ENCODE measurements at regions not wholly inside any gene's neighbourhood (a gene's known extent, or its start where the extent isn't known, plus 50 kb on each side); places are given as distances from the start of the nearest gene placed in this dataset.

DNA sequence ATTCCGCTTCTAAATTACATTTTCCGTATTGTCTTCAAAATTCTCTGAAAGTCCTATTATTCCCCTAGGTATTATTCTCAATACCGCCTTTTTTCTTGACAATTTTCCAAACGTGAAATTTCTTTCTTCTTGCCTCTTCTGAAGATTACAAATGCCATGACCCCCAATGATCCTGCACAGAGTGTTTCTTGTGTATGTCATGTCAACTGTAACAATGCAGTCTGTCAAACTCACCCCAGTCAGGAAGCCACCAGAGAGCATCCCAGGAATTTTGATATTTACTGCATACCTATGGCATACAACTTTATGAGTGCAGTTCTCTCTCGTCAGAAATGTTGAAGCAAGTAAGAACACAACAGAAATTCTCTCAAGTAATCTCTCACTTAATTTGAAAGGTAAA, 847.3 kb upstream of the CDH8 start:
- Histone ChIP-seq H3K36me3 (ENCODE audit: insufficient read depth, low read length) (no peaks in the 10 kb centered on the region), H3K4me3 (no peak overlapping the region), H3K9ac (ENCODE audit: insufficient read length) (no peak overlapping the region), H3K27ac (no peak overlapping the region), H3K9me3 (ENCODE audit: low read depth, low read length) (no peaks in the 10 kb centered on the region)
- DNase-seq (ENCODE audit: low read depth, low spot score): no peak
- TF ChIP-seq EZH2 (IDR thresholded peaks at IDR 0.05) (no peak), FOXP2 (optimal IDR thresholded peaks at IDR 0.05; ENCODE audit: control extremely low read depth, extremely low read length, insufficient read depth) (no peak), POLR2AphosphoS5 (IDR thresholded peaks at IDR 0.05; ENCODE audit: borderline replicate concordance, low read depth, low read length) (no peak)

DNA sequence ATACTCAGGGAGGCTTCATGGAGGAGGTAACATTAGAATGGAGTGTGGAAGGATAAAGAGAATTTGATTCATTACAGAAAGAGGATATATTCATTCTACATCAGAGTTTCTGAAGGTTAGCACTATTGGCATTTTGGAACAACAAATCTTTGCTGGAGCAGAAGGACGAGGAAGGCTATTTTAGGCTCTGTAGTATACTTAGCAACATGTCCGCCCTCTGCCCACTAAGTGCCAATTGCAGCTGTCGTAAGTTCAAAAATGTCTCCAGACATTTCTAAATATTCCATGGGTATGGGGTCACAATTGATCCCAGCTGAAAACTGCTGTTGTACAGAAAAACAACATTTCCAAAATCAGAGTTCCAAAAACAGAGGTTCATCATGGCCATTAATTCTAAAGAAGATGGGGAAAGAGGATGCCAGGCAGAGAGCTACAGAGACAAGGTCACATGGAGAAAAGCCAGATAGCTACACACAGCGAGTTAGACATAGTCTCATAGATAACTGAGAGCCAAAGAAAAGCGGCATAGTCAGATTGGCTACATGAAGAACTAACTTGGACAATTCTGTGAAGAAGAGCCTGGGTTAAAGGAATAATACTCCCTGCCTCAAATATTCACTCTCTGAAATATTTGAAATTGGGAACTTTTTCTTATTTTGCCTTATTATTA, 846.4 kb upstream of the CDH8 start:
- no peaks in the 10 kb centered on the region for H3K9me3 ChIP-seq (ENCODE audit: low read depth, low read length)
- TF ChIP-seq POLR2AphosphoS5 (IDR thresholded peaks at IDR 0.05; ENCODE audit: borderline replicate concordance, low read depth, low read length) (no peak), EZH2 (IDR thresholded peaks at IDR 0.05) (no peak), FOXP2 (optimal IDR thresholded peaks at IDR 0.05; ENCODE audit: control extremely low read depth, extremely low read length, insufficient read depth) (no peak)
- H3K27ac ChIP-seq: no peak overlapping the region
- H3K9ac ChIP-seq (ENCODE audit: insufficient read length): no peak overlapping the region
- H3K36me3 ChIP-seq (ENCODE audit: insufficient read depth, low read length): no peaks in the 10 kb centered on the region
- DNase-seq (ENCODE audit: low read depth, low spot score): no peak
- no peak overlapping the region for H3K4me3 ChIP-seq

DNA sequence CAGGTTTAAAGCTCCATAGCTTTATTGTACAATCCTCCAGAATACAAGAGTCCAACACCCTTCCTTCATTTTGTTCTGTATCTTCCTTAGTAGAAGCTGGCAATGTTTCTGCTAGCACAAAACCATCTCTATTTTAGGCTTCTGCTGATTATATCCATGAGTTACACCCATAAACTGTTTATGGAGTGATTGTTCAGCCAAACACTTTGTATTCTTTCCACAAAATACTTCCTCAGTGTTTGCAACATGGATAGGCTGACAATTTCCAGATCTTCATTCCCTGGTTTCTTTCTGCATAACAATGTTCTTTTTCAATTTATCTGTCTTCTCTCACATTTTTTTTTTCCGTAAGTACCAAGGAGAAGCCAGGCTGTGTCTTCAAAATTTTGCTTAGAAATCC, 839.9 kb upstream of the CDH8 start:
- Histone ChIP-seq H3K36me3 (ENCODE audit: insufficient read depth, low read length) (no peaks in the 10 kb centered on the region), H3K4me3 (no peak overlapping the region), H3K27ac (no peak overlapping the region), H3K9ac (ENCODE audit: insufficient read length) (no peak overlapping the region), H3K9me3 (ENCODE audit: low read depth, low read length) (no peaks in the 10 kb centered on the region)
- no peak for DNase-seq (ENCODE audit: low read depth, low spot score)
- TF ChIP-seq FOXP2 (optimal IDR thresholded peaks at IDR 0.05; ENCODE audit: control extremely low read depth, extremely low read length, insufficient read depth) (no peak), POLR2AphosphoS5 (IDR thresholded peaks at IDR 0.05; ENCODE audit: borderline replicate concordance, low read depth, low read length) (no peak), EZH2 (IDR thresholded peaks at IDR 0.05) (no peak)

DNA sequence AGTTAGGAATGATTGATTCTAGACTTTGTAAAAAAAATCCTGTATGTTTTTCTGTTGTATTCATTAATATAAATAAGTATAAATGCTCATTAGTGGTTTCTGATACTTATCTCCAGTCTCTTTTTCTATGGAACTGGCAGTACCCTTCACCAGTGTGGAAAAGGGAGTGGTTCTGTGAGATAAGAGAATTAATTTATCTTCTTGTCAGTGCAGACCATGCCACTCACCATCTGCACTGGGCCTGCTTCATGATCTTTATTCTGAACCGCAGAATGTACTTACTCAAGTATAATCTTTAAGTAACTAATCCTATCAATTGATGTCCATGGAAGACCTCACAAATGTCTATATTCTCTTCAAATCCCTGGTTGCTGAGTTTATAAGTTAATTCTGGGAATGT, 836.1 kb upstream of the CDH8 start:
- no peak for DNase-seq (ENCODE audit: low read depth, low spot score)
- TF ChIP-seq EZH2 (IDR thresholded peaks at IDR 0.05) (no peak), FOXP2 (optimal IDR thresholded peaks at IDR 0.05; ENCODE audit: control extremely low read depth, extremely low read length, insufficient read depth) (no peak), POLR2AphosphoS5 (IDR thresholded peaks at IDR 0.05; ENCODE audit: borderline replicate concordance, low read depth, low read length) (no peak)
- Histone ChIP-seq H3K9me3 (ENCODE audit: low read depth, low read length) (no peaks in the 10 kb centered on the region), H3K9ac (ENCODE audit: insufficient read length) (no peak overlapping the region), H3K27ac (no peak overlapping the region), H3K4me3 (no peak overlapping the region), H3K36me3 (ENCODE audit: insufficient read depth, low read length) (no peaks in the 10 kb centered on the region)

DNA sequence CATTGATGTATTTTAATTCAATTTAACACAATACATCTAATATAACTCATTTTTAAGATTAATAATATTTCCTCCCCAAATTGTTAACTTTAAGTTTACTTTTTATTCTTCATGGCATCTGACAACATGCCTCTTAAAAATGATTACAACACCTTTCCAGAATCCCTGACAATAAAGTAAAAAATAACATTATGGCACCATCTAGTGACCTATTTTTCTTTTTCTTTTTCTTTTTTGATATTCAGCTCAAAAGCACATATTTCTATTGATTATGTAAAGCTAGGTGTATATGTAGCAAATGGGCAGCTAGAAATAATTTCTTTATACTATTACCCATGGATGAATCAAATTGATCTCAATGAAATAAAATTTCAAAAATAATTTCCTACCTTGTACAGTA, 834.3 kb upstream of the CDH8 start:
- peak; percentile 2 for DNase-seq (ENCODE audit: low read depth, low spot score)
- Histone ChIP-seq H3K9me3 (ENCODE audit: low read depth, low read length) (no peaks in the 10 kb centered on the region), H3K4me3 (no peak overlapping the region), H3K36me3 (ENCODE audit: insufficient read depth, low read length) (no peaks in the 10 kb centered on the region), H3K27ac (no peak overlapping the region), H3K9ac (ENCODE audit: insufficient read length) (no peak overlapping the region)
- TF ChIP-seq EZH2 (IDR thresholded peaks at IDR 0.05): no peak
- TF ChIP-seq FOXP2 (optimal IDR thresholded peaks at IDR 0.05; ENCODE audit: control extremely low read depth, extremely low read length, insufficient read depth): no peak
- no peak for TF ChIP-seq POLR2AphosphoS5 (IDR thresholded peaks at IDR 0.05; ENCODE audit: borderline replicate concordance, low read depth, low read length)

DNA sequence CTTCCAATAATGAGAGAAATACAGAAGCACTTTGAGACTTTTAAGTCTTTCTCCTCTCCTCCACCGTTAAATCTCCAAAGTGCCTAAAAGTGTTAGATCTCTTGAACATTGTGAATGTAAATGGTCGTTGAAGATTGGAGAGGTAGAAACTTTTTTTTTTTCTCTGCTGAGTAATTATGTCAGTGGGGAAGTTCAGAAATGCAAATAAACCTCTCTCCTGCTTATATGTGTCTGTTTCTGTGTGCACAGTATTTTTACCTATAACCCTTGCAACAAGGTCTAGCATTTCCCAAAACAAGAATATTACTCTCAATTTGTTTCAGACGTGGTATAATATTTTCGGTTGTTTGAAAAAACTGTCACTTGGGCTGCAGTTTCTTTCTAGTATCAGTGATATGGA, 833.6 kb upstream of the CDH8 start:
- H3K4me3 ChIP-seq: no peak overlapping the region
- no peak for TF ChIP-seq EZH2 (IDR thresholded peaks at IDR 0.05)
- TF ChIP-seq POLR2AphosphoS5 (IDR thresholded peaks at IDR 0.05; ENCODE audit: borderline replicate concordance, low read depth, low read length): no peak
- TF ChIP-seq FOXP2 (optimal IDR thresholded peaks at IDR 0.05; ENCODE audit: control extremely low read depth, extremely low read length, insufficient read depth): no peak

DNA sequence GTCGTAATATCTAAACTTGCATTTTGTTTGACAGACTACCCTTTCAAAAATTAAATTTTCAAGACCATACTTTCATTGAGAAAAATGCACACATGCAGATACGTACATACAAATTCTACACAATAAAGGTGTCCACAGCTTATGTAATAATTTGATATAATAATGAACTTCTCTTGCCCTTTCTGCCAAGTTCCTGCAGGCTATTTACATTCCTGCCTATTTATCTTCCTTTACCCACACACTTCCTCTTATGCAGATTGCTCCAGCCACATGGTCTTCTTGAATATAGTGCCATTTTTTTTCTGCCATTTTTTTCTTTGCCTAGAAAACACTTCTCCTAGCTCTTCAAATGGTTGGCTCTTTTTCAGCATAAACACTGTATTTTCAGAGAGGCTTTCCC, 826.9 kb upstream of the CDH8 start:
- Histone ChIP-seq H3K4me3 (no peak overlapping the region), H3K9me3 (ENCODE audit: low read depth, low read length) (no peaks in the 10 kb centered on the region), H3K27ac (no peak overlapping the region), H3K9ac (ENCODE audit: insufficient read length) (no peak overlapping the region), H3K36me3 (ENCODE audit: insufficient read depth, low read length) (no peaks in the 10 kb centered on the region)
- no peak for TF ChIP-seq EZH2 (IDR thresholded peaks at IDR 0.05)
- no peak for TF ChIP-seq POLR2AphosphoS5 (IDR thresholded peaks at IDR 0.05; ENCODE audit: borderline replicate concordance, low read depth, low read length)
- TF ChIP-seq FOXP2 (optimal IDR thresholded peaks at IDR 0.05; ENCODE audit: control extremely low read depth, extremely low read length, insufficient read depth): no peak
- no peak for DNase-seq (ENCODE audit: low read depth, low spot score)

More for the DNA sequence above, 833.6 kb upstream of the CDH8 start:
- Histone ChIP-seq H3K27ac (no peak overlapping the region), H3K36me3 (ENCODE audit: insufficient read depth, low read length) (no peaks in the 10 kb centered on the region), H3K9me3 (ENCODE audit: low read depth, low read length) (no peaks in the 10 kb centered on the region), H3K9ac (ENCODE audit: insufficient read length) (no peak overlapping the region)
- DNase-seq (ENCODE audit: low read depth, low spot score): no peak

DNA sequence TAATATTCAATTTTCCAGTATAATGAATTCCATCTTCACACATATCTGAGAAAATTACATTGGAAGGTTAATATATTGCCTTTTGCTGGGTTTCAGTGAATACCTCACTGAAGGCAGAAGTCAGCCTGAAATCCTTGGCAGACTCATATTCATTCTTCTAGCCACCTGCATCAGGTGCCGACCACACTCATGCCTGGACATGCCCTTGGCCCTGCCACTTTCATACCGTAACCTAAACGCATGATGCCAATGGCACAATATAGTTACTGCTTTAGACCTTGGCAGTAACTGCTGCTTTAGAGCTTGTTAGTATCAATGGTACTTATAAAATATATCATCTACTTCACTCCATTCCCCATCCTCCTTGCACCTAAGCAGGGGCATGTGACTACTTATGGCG, 817.6 kb upstream of the CDH8 start:
- Histone ChIP-seq H3K27ac (no peak overlapping the region), H3K9me3 (ENCODE audit: low read depth, low read length) (no peaks in the 10 kb centered on the region), H3K9ac (ENCODE audit: insufficient read length) (no peak overlapping the region), H3K4me3 (no peak overlapping the region), H3K36me3 (ENCODE audit: insufficient read depth, low read length) (no peaks in the 10 kb centered on the region)
- no peak for DNase-seq (ENCODE audit: low read depth, low spot score)
- TF ChIP-seq POLR2AphosphoS5 (IDR thresholded peaks at IDR 0.05; ENCODE audit: borderline replicate concordance, low read depth, low read length): no peak
- TF ChIP-seq FOXP2 (optimal IDR thresholded peaks at IDR 0.05; ENCODE audit: control extremely low read depth, extremely low read length, insufficient read depth): no peak
- TF ChIP-seq EZH2 (IDR thresholded peaks at IDR 0.05): no peak

Measured in SK-N-MC (cell line).